ENCODE measurements at regions not wholly inside any gene's neighbourhood (a gene's known extent, or its start where the extent isn't known, plus 50 kb on each side); places are given as distances from the start of the nearest gene placed in this dataset.

DNA sequence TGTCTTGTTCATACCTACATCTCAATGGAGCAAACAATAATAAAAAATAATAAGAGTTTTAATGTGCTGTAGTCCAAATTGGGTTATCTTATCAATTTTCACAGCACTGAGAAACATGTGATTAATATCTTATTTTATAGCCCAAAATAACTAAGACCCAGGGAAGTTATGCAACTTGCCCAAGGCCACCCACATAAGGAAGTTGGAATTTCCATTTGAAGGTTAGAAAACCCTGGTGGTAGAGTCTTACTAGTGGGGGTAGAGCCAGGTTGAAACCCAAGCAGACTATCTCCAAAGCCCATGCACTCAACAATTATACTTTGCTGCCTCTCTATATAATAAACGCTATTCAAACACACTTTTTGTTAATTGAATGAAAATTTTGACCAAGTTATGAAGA lies 270.0 kb upstream of the CAND1 start:
- no peak for TF ChIP-seq JUN (CRISPR knock-in tag; IDR thresholded peaks at IDR 0.05)
- TF ChIP-seq, protein P1, sequence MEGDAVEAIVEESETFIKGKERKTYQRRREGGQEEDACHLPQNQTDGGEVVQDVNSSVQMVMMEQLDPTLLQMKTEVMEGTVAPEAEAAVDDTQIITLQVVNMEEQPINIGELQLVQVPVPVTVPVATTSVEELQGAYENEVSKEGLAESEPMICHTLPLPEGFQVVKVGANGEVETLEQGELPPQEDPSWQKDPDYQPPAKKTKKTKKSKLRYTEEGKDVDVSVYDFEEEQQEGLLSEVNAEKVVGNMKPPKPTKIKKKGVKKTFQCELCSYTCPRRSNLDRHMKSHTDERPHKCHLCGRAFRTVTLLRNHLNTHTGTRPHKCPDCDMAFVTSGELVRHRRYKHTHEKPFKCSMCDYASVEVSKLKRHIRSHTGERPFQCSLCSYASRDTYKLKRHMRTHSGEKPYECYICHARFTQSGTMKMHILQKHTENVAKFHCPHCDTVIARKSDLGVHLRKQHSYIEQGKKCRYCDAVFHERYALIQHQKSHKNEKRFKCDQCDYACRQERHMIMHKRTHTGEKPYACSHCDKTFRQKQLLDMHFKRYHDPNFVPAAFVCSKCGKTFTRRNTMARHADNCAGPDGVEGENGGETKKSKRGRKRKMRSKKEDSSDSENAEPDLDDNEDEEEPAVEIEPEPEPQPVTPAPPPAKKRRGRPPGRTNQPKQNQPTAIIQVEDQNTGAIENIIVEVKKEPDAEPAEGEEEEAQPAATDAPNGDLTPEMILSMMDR (IDR thresholded peaks at IDR 0.05) = no peak
